B cell (primary cell): ENCODE measurements at regions not wholly inside any gene's neighbourhood (a gene's known extent, or its start where the extent isn't known, plus 50 kb on each side); places are given as distances from the start of the nearest gene placed in this dataset.

Experiments
- ATAC-seq: fragments of 200-7000 bp; cut with Tn5 transposase; one replicate; pipeline ENCODE4 v1.10.0; 2021; ENCODE audit warnings: low read depth, mild to moderate bottlenecking, moderate number of reproducible peaks, moderate library complexity
- CTCF ChIA-PET: fragments of 350-600 bp; sonication (Branson Sonifier 250); formaldehyde crosslinking; loops from one replicate; lab custom pipeline; 2021; ENCODE audit warnings: antibody characterized with exemption, inconsistent platforms; lab: Charles Lee
- POLR2A ChIA-PET: fragments of 350-600 bp; sonication (Branson Sonifier 250); formaldehyde crosslinking; loops from one replicate; lab custom pipeline; 2021; ENCODE audit warnings: antibody characterized with exemption; lab: Charles Lee
- DNase-seq: peaks from one replicate; pipeline ENCODE4 v3.0.0; 2013
- H2AFZ ChIP-seq: 2 replicates; pipeline ENCODE4 v1.6.1; 2012; ENCODE audit warnings: mild to moderate bottlenecking, low read depth, low read length; ENCODE audit not compliant: insufficient read depth, poor library complexity, severe bottlenecking
- H3K27ac ChIP-seq, 2 donors: 1 replicate in 1 of 2; 2 replicates in 1 of 2; pipeline ENCODE4 v1.5.1; 2012 to 2013; ENCODE audit warnings: low read length in 2 of 2, mild to moderate bottlenecking in 2 of 2, moderate library complexity in 1 of 2
- H3K27me3 ChIP-seq, 4 experiments: fragments of 200-600 bp in 1 of 4; sonication (generic) in 1 of 4; replicated peaks in 1 of 4; 1 replicate in 2 of 4; 2 replicates in 2 of 4; pipeline versions ENCODE4 v1.6.1 to v1.7.0; 2013 to 2016; ENCODE audit warnings: low read length in 3 of 4, mild to moderate bottlenecking in 2 of 4, mixed read lengths in 1 of 4, moderate library complexity in 1 of 4; ENCODE audit not compliant: insufficient read depth in 4 of 4, control insufficient read depth in 3 of 4; ENCODE audit errors: control extremely low read depth in 1 of 4
- H3K36me3 ChIP-seq, 2 experiments: replicated peaks in 1 of 2; 1 replicate in 1 of 2; 2 replicates in 1 of 2; pipeline versions ENCODE4 v1.6.1 to v1.7.1; 2013; ENCODE audit warnings: low read length in 1 of 2; ENCODE audit not compliant: insufficient read depth in 2 of 2, control insufficient read depth in 1 of 2; ENCODE audit errors: control extremely low read depth in 1 of 2, extremely low read depth in 1 of 2
- H3K4me1 ChIP-seq, 2 donors: fragments of 200-600 bp in 1 of 2; sonication (generic) in 1 of 2; 1 replicate in 1 of 2; 2 replicates in 1 of 2; pipeline versions ENCODE4 v1.5.1 to v1.6.1; 2013 to 2017; ENCODE audit warnings: low read length in 2 of 2; ENCODE audit not compliant: control insufficient read depth in 2 of 2, insufficient read depth in 2 of 2
- H3K4me2 ChIP-seq: replicated peaks from 2 replicates; pipeline ENCODE3; 2012; ENCODE audit warnings: mild to moderate bottlenecking, low read depth, low read length; ENCODE audit not compliant: poor library complexity, severe bottlenecking
- H3K4me3 ChIP-seq, 5 experiments: fragments of 200-600 bp in 1 of 5; sonication (generic) in 1 of 5; 1 replicate in 3 of 5; 2 replicates in 2 of 5; pipeline versions ENCODE4 v1.5.1 to v1.7.0; 2011 to 2016; ENCODE audit warnings: low read length in 4 of 5, mild to moderate bottlenecking in 4 of 5, low read depth in 2 of 5, control low read depth in 1 of 5, moderate library complexity in 1 of 5; ENCODE audit not compliant: insufficient read depth in 1 of 5; ENCODE audit errors: control extremely low read depth in 1 of 5, extremely low read depth in 1 of 5
- H3K79me2 ChIP-seq: fragments of 200-600 bp; sonication (generic); one replicate; pipeline ENCODE4 v1.6.0; 2016; ENCODE audit warnings: low read length; ENCODE audit not compliant: control insufficient read depth, insufficient read depth
- H3K9ac ChIP-seq: fragments of 200-600 bp; sonication (generic); 2 replicates; pipeline ENCODE4 v1.6.1; 2017; ENCODE audit warnings: mild to moderate bottlenecking, low read length, moderate library complexity
- H3K9me3 ChIP-seq, 3 donors: one replicate each; pipeline versions ENCODE4 v1.6.1 to v1.7.1; 2013; ENCODE audit warnings: low read length in 2 of 3; ENCODE audit not compliant: control insufficient read depth in 2 of 3, insufficient read depth in 1 of 3; ENCODE audit errors: control extremely low read depth in 1 of 3
- H4K20me1 ChIP-seq: 2 replicates; pipeline ENCODE4 v1.6.0; 2012; ENCODE audit warnings: mild to moderate bottlenecking, low read length; ENCODE audit not compliant: insufficient read depth, control insufficient read depth, poor library complexity, severe bottlenecking
- H3K27ac Mint-ChIP-seq: one replicate; pipeline ENCODE4 v1.8.0; 2021; ENCODE audit warnings: mixed read lengths
- H3K27me3 Mint-ChIP-seq: one replicate; pipeline ENCODE4 v1.8.0; 2021; ENCODE audit warnings: mixed read lengths
- H3K4me1 Mint-ChIP-seq: one replicate; pipeline ENCODE4 v1.8.0; 2021; ENCODE audit warnings: mixed read lengths
- H3K4me3 Mint-ChIP-seq: one replicate; pipeline ENCODE4 v1.8.0; 2021; ENCODE audit warnings: mixed read lengths
- H3K9me3 Mint-ChIP-seq: one replicate; pipeline ENCODE4 v1.8.0; 2022; ENCODE audit warnings: mixed read lengths; ENCODE audit not compliant: insufficient read depth
- CTCF ChIP-seq: fragments of 200-600 bp; IDR thresholded peaks from one replicate; pipeline ENCODE4 v1.8.0; 2022; ENCODE audit warnings: antibody characterized with exemption, mild to moderate bottlenecking
- EZH2 ChIP-seq: IDR thresholded peaks from 2 replicates; pipeline ENCODE4 v1.6.1; 2012; ENCODE audit warnings: borderline replicate concordance, low read depth, mild to moderate bottlenecking, moderate library complexity, low read length; ENCODE audit not compliant: insufficient read depth, poor library complexity, severe bottlenecking
- WGBS: methylation state at CpG from one replicate; pipeline ENCODE4 v1.1.5; 2013; ENCODE audit warnings: missing lambda C conversion rate; ENCODE audit not compliant: insufficient coverage; 5-methylcytosine and 5-hydroxymethylcytosine counted together
- intact Hi-C: fragments of 100-400 bp; cut with micrococcal nuclease; formaldehyde crosslinking; loops from one replicate; pipeline ENCODE4 v1.10.0; 2022

- WGBS, result 75% methylated on average over 2 of the region's 2 CpGs
- Histone ChIP-seq H4K20me1 (no peaks in the 10 kb centered on the region), H3K4me3 (no peak overlapping the region), H3K36me3 (no peaks in the 10 kb centered on the region), H3K4me2 (no peak overlapping the region), H2AFZ (no peak overlapping the region), H3K27ac (no peak overlapping the region), H3K4me1 (no peaks in the 10 kb centered on the region), H3K79me2 (no peaks in the 10 kb centered on the region), H3K9me3 (no peaks in the 10 kb centered on the region), H3K27me3 (no peaks in the 10 kb centered on the region), H3K9ac (no peak overlapping the region)
- intact Hi-C loops, result no loop called here
- H3K27me3 Mint-ChIP-seq, result peaks cover 3% of the 10 kb centered on the region
- ATAC-seq (no peak), DNase-seq (no peak)
- H3K9me3 Mint-ChIP-seq, result no peaks in the 10 kb centered on the region
- TF ChIP-seq CTCF (no peak), EZH2 (no peak)
- no peak overlapping the region for H3K27ac Mint-ChIP-seq
- CTCF ChIA-PET, result interaction anchor here (1.7 kb wide), 1 partner anchor 49 kb away, joined by 3 read pairs; no protein-coding TSS in a partner anchor
- H3K4me1 Mint-ChIP-seq, result no peaks in the 10 kb centered on the region
- POLR2A ChIA-PET, result no interaction called here
- H3K4me3 Mint-ChIP-seq, result no peak overlapping the region
Observed at GRCh38 chr2:37464067-37464466, 119.6 kb downstream of the QPCT start.

GRCh38 chr2:37466533-37467222 lies 122.2 kb downstream of the QPCT start:
- Mint-ChIP-seq H3K27me3 (peaks cover 3% of the 10 kb centered on the region), H3K27ac (no peak overlapping the region), H3K9me3 (no peaks in the 10 kb centered on the region), H3K4me3 (no peak overlapping the region), H3K4me1 (no peaks in the 10 kb centered on the region)
- Histone ChIP-seq H3K79me2 (no peaks in the 10 kb centered on the region), H3K36me3 (no peaks in the 10 kb centered on the region), H3K4me1 (no peaks in the 10 kb centered on the region), H3K4me2 (no peak overlapping the region), H3K9me3 (no peaks in the 10 kb centered on the region), H3K9ac (no peak overlapping the region), H4K20me1 (no peaks in the 10 kb centered on the region), H3K27me3 (no peaks in the 10 kb centered on the region), H3K4me3 (no peak overlapping the region), H3K27ac (no peak overlapping the region), H2AFZ (no peak overlapping the region)
- TF ChIP-seq EZH2, result no peak
- TF ChIP-seq CTCF, result no peak
- ChIA-PET CTCF (interaction anchor here (1.3 kb wide), 1 partner anchor 70 kb away, joined by 3 read pairs; no protein-coding TSS in a partner anchor), POLR2A (interaction anchor here (0.6 kb wide), 1 partner anchor 754 kb away, joined by 4 read pairs; no protein-coding TSS in a partner anchor)
- no peak for ATAC-seq
- intact Hi-C loops, result no loop called here
- WGBS, result no CpG with 5 or more reads among the region's 1 CpG
- DNase-seq, result no peak
